ENCODE measurements at regions not wholly inside any gene's neighbourhood (a gene's known extent, or its start where the extent isn't known, plus 50 kb on each side); places are given as distances from the start of the nearest gene placed in this dataset.

- no peak for ATAC-seq
- no peaks in the 10 kb centered on the region for H3K27me3 ChIP-seq (ENCODE audit: control insufficient read depth, insufficient read depth, low read length)
- Mint-ChIP-seq H3K9me3 (peaks cover 20 to 26% of the 10 kb centered on the region in 2 donors), H3K36me3 (peaks cover 15% of the 10 kb centered on the region), H3K4me1 (no peaks in the 10 kb centered on the region), H3K4me3 (no peak overlapping the region), H3K27ac (no peak overlapping the region), H3K27me3 (ENCODE audit: low read depth in 2 of 2) (no peaks in the 10 kb centered on the region)
- no peaks in the 10 kb centered on the region for H3K9me3 ChIP-seq (ENCODE audit: control insufficient read depth, insufficient read depth, low read length)
- no peaks in the 10 kb centered on the region for H3K36me3 ChIP-seq (ENCODE audit: control insufficient read depth, insufficient read depth, low read length)
- WGBS (ENCODE audit: insufficient coverage), result 81% methylated on average over 3 of the region's 3 CpGs
- H3K27ac ChIP-seq (ENCODE audit: low read length), result no peak overlapping the region
- H3K4me3 ChIP-seq (ENCODE audit: low read length), result no peak overlapping the region
- intact Hi-C loops (cut with micrococcal nuclease), result no loop called here
- no peaks in the 10 kb centered on the region for H3K4me1 ChIP-seq (ENCODE audit: control insufficient read depth, insufficient read depth, low read length)
- no peak for TF ChIP-seq CTCF (IDR thresholded peaks at IDR 0.05)
- no peak for DNase-seq
Measured at GRCh38 chr18:37812961-37813360, 247.4 kb upstream of the CELF4 start.

- no peaks in the 10 kb centered on the region for H3K36me3 ChIP-seq (ENCODE audit: control insufficient read depth, insufficient read depth, low read length)
Measured at GRCh38 chr18:37805773-37806404, 240.3 kb upstream of the CELF4 start.

GRCh38 chr18:37796823-37797349, 231.3 kb upstream of the CELF4 start:
- no peaks in the 10 kb centered on the region for H3K4me1 ChIP-seq (ENCODE audit: control insufficient read depth, insufficient read depth, low read length)
- 82% methylated on average over 5 of the region's 6 CpGs for WGBS (ENCODE audit: insufficient coverage)
- no peak for ATAC-seq

More at GRCh38 chr18:37805773-37806404, 240.3 kb upstream of the CELF4 start:
- no peak for TF ChIP-seq CTCF (IDR thresholded peaks at IDR 0.05)
- no peak overlapping the region for H3K4me3 ChIP-seq (ENCODE audit: low read length)
- no peaks in the 10 kb centered on the region for H3K27me3 Mint-ChIP-seq (ENCODE audit: low read depth in 2 of 2)
- H3K27me3 ChIP-seq (ENCODE audit: control insufficient read depth, insufficient read depth, low read length), result no peaks in the 10 kb centered on the region
- H3K9me3 ChIP-seq (ENCODE audit: control insufficient read depth, insufficient read depth, low read length), result peaks cover 3% of the 10 kb centered on the region
- no peaks in the 10 kb centered on the region for H3K4me1 ChIP-seq (ENCODE audit: control insufficient read depth, insufficient read depth, low read length)
- no peak overlapping the region for H3K4me3 Mint-ChIP-seq
- no peak for DNase-seq
- peaks cover 12 to 13% of the 10 kb centered on the region in 2 donors for H3K9me3 Mint-ChIP-seq
- H3K36me3 Mint-ChIP-seq, result peaks cover 8% of the 10 kb centered on the region
- H3K27ac Mint-ChIP-seq, result no peak overlapping the region
- H3K27ac ChIP-seq (ENCODE audit: low read length), result no peak overlapping the region
- H3K4me1 Mint-ChIP-seq, result no peaks in the 10 kb centered on the region
- 88% methylated on average over 8 of the region's 8 CpGs for WGBS (ENCODE audit: insufficient coverage)
- intact Hi-C loops (cut with micrococcal nuclease), result no loop called here
- ATAC-seq, result no peak

More at GRCh38 chr18:37796823-37797349, 231.3 kb upstream of the CELF4 start:
- Histone ChIP-seq H3K27me3 (ENCODE audit: control insufficient read depth, insufficient read depth, low read length) (no peaks in the 10 kb centered on the region), H3K9me3 (ENCODE audit: control insufficient read depth, insufficient read depth, low read length) (no peaks in the 10 kb centered on the region), H3K4me3 (ENCODE audit: low read length) (no peak overlapping the region), H3K27ac (ENCODE audit: low read length) (no peak overlapping the region), H3K36me3 (ENCODE audit: control insufficient read depth, insufficient read depth, low read length) (no peaks in the 10 kb centered on the region)
- intact Hi-C loops (cut with micrococcal nuclease), result no loop called here
- Mint-ChIP-seq H3K9me3 (peaks cover 4 to 10% of the 10 kb centered on the region in 2 donors), H3K27me3 (ENCODE audit: low read depth in 2 of 2) (no peaks in the 10 kb centered on the region), H3K4me1 (no peaks in the 10 kb centered on the region), H3K4me3 (no peak overlapping the region), H3K27ac (no peak overlapping the region), H3K36me3 (no peaks in the 10 kb centered on the region)
- DNase-seq, result no peak
- no peak for TF ChIP-seq CTCF (IDR thresholded peaks at IDR 0.05)
